ENCODE measurements at regions not wholly inside any gene's neighbourhood (a gene's known extent, or its start where the extent isn't known, plus 50 kb on each side); places are given as distances from the start of the nearest gene placed in this dataset.

DNA sequence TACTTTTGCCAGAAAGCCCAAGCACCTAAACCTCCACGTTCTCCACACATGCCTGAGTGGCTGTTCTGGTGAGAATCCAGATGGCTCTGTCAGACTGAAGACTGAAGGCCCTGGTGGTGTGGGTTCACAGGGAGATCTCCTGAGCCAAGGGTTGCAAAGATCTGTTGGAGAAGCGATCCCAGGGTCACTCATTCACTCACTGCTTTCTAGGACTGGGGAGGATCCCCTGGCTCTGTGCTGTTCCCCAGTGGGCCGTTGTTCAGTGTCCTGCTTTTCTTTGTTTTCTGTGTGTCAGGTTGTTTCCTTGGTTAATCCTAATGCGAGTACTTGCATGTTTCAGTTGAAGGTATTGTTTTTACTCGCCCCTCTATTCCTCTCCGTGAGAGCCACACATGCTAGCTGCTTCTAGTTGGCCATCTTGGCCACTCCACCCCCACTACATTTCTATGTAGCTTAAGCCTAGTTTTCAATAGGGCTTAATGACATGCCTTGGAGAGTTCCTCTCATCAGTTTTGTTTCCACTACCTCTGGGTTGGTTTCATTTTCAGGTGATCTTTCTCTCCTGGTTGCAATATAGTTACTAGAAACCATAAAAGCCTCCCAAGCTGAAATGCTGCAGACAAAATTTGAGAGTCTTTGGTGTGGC lies 144.5 kb upstream of the SLC38A2 start (continued):
- TF ChIP-seq REST (IDR thresholded peaks at IDR 0.05; ENCODE audit: low read depth) (no peak), CTCF (IDR thresholded peaks at IDR 0.05 in 2 of 3, conservative IDR thresholded peaks at IDR 0.05 in 1 of 3; ENCODE audit: borderline replicate concordance in 1 of 3, insufficient read depth in 1 of 3, low read depth in 2 of 3, low read length in 2 of 3) (no peak), SRF (IDR thresholded peaks at IDR 0.05; ENCODE audit: low read depth) (no peak), SP1 (IDR thresholded peaks at IDR 0.05; ENCODE audit: low read depth) (no peak), EZH2 (IDR thresholded peaks at IDR 0.05) (no peak), RAD21 (IDR thresholded peaks at IDR 0.05; ENCODE audit: low read depth) (no peak)

- POLR2A ChIA-PET, result no interaction called here
- no peak for TF ChIP-seq ZFX (IDR thresholded peaks at IDR 0.05)
- no peak for TF ChIP-seq REST (IDR thresholded peaks at IDR 0.05; ENCODE audit: low read depth)
- no peak for TF ChIP-seq CBX3 (IDR thresholded peaks at IDR 0.05; ENCODE audit: low read depth)
- TF ChIP-seq RAD21 (IDR thresholded peaks at IDR 0.05; ENCODE audit: low read depth), result no peak
- no peak for TF ChIP-seq POLR2A (IDR thresholded peaks at IDR 0.05; ENCODE audit: borderline replicate concordance, extremely low read depth, insufficient read depth, insufficient read length)
- TF ChIP-seq SIN3A (IDR thresholded peaks at IDR 0.05; ENCODE audit: low read depth), result no peak
- no peak for TF ChIP-seq CTCF (IDR thresholded peaks at IDR 0.05 in 2 of 3, conservative IDR thresholded peaks at IDR 0.05 in 1 of 3; ENCODE audit: borderline replicate concordance in 1 of 3, insufficient read depth in 1 of 3, low read depth in 2 of 3, low read length in 2 of 3)
Measured at GRCh38 chr12:46516238-46516932, 143.8 kb upstream of the SLC38A2 start.

More at GRCh38 chr12:46516238-46516932, 143.8 kb upstream of the SLC38A2 start:
- intact Hi-C loops (cut with micrococcal nuclease), result loop anchor here (5.0 kb wide), 1 partner anchor 1396 kb away; no protein-coding TSS in a partner anchor
- H3K4me3 ChIP-seq (replicated peaks in 1 of 2; ENCODE audit: low read depth in 1 of 2, low read length in 2 of 2), result no peak overlapping the region
- DNase-seq (ENCODE audit: low read depth, low spot score) (no peak), ATAC-seq (no peak)
- RAD21 ChIA-PET (ENCODE audit: low non-redundant PET in 1 of 2, low total read pairs in 2 of 2, uncharacterized antibody in 2 of 2, unreplicated experiment in 2 of 2), result no interaction called here
- H3K79me2 ChIP-seq (ENCODE audit: insufficient read depth, low read length), result no peaks in the 10 kb centered on the region; the same call in 1 of the 2 replicates
- no peak overlapping the region for H3K9ac ChIP-seq (ENCODE audit: low read length)
- CTCF ChIA-PET, result no interaction called here
- no TSS peak for BruUV-seq (replicated peaks)
- peaks cover 3 to 23% of the 10 kb centered on the region in 2 experiments; a peak in 3 of 4 replicates for H3K4me1 ChIP-seq (ENCODE audit: control insufficient read depth in 1 of 2, insufficient read depth in 2 of 2, low read length in 2 of 2)
- no peaks in the 10 kb centered on the region for H3K27me3 ChIP-seq (ENCODE audit: insufficient read depth, low read length)
- no peaks in the 10 kb centered on the region for H4K20me1 ChIP-seq (ENCODE audit: insufficient read depth)
- H3K27ac ChIP-seq (ENCODE audit: low read depth, low read length), result no peak overlapping the region
- H3K9me3 ChIP-seq (ENCODE audit: control insufficient read depth in 1 of 2, insufficient read depth in 1 of 2, low read depth in 1 of 2, low read length in 2 of 2), result 0 out of 4 replicates have a peak, but pooled peaks cover 0 to 3% of the 10 kb centered on the region in 2 experiments
- no peak overlapping the region for H2AFZ ChIP-seq (ENCODE audit: low read depth, low read length, poor library complexity, severe bottlenecking)
- H3K9me2 ChIP-seq (ENCODE audit: insufficient read depth), result no peaks in the 10 kb centered on the region
- H3K4me2 ChIP-seq (ENCODE audit: low read length), result no peak overlapping the region
- H3K36me3 ChIP-seq (ENCODE audit: control insufficient read depth in 1 of 2, insufficient read depth in 2 of 2, low read length in 2 of 2), result peaks cover 0 to 9% of the 10 kb centered on the region in 2 experiments; a peak in 1 of 4 replicates

All from HCT116 (cell line).